DMS53 treated with DMSO at 0.1 percent for 48 hours (cell line): ENCODE measurements at regions not wholly inside any gene's neighbourhood (a gene's known extent, or its start where the extent isn't known, plus 50 kb on each side); places are given as distances from the start of the nearest gene placed in this dataset.

ENCODE experiments used
- DNase-seq: peaks from one replicate; lab custom pipeline; 2025; ENCODE audit not compliant: unreplicated experiment; lab: John Stamatoyannopoulos, UW

DNA sequence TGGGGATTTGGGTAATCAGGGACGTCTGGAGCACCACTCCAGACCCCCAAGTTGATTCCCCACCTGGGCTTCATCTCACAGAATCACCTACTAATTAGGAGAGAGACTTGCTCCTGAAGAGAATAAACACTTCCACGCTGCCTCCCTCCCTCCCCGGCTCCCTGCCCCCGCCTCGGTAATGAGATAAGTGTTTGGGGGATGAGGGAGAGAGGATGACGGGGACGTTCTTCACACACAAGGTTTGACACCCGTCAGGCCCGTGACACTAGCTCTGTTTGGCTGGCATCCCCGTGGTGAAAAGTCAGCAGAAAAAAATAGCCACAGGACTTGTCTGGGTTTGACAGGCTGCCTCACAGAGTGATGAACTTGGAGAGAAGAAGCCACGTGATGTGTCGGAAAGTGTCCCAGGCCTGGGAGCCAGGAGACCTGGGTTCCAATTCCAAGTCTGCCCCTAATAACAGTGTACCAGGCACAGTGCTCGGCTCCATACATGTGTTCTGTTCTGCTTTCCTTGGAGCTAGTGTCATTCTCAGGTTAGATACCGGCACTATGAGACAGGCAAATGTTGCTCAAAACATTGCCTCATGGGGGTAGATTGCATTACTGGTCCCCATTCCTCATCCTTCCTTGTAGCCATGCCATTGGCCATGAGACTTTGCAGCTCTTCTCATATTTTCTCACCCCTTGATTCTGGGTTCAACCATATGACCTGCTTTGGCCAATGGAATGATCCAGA lies 578.0 kb downstream of the BCOR start:
- DNase-seq, result no peak

GRCh38 chrX:39525758-39526157 lies 572.0 kb downstream of the BCOR start:
- no peak for DNase-seq

- no peak for DNase-seq
Measured at GRCh38 chrX:39527025-39527424, 570.7 kb downstream of the BCOR start.

DNA sequence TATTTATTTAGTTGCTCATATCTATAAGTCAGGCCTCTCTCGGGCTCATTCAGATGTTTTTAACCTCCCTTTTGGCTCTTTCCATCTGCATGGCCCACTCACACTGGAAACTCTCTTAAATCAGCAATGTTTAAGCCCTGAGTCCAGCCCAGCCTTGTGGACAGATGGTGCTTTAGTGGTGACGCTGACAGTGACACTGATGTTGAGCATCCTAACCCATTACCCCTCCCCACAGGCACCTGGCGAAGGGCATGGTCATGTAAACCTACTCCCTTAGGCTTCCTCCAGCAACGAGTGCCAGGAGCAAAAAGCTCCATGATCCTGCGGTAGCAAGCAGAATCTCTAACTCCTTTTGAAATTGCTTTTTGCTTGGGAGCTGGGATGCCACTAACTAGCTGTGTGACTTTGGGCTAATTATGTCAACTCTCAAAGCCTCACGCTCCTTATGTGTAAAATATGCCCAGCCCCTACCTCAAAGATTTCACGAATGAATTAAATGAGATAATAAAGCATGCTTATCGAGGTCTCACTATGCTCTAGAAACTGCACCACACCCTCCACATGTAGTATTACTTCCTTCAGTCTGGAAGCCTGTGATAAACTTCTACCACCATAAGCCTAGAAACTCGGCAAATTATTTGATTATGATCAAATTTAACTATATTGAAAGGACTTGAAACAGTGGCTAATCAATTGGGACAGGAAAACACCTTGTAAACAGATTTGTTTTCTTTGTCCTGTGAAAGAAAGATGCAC lies 569.4 kb downstream of the BCOR start:
- DNase-seq, result no peak

DNA sequence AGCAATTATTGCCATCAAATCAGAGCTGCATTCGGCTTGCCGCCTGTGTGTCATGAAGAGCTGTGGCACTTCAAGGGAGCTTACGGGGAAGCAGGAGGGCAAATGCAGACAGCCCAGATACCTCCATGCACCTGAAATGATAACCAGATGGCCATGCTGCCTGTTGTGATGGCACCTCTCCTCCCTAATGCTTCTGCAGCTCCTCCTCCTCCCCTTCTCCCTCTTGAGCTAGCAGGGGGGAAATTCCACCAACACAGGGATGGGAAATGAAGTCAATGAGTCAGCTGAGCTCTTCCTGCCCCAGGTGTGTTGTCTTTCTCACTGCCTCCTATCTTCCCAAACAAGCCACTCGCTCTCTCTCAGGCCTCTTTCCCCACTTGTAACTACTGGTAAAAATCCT lies 565.0 kb downstream of the BCOR start:
- DNase-seq, result no peak

DNA sequence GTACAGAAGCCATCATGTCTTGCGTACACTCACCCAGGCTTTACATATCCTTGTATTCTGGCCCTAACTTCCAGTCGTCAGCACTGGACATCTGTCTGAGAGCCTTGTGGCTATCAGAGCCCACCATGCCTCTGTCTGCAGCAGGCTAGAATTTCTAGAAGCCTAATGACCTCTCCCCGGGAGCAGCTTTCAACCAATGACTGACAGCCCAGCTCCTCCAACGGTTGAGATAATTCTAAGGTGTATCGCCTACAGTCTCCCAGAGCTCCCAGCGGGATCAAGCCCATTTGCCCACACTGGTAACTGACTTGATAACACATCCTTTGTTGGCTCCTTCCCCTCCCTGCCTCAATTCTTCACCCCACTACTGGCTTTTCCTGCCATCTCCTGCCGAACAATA lies 562.8 kb downstream of the BCOR start:
- DNase-seq, result no peak

DNA sequence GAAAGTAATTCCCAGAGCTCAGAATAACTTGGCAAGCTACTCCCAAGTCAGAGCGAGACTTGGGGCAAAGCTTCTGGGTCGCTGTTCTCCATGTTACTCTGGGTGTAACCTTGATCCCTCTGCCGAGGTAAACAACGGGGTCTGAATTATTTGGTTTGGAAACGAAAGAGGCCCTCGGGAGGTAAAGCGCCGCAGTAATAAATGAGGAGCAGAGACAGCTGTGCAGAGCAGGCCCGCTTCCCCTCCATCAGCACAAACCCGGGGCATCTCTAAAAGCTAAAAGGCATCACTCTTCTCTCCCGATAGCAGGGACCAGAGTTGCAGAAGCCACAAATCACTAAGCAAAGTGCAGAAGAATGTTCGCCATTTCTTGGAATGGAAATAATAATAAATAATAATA lies 561.5 kb downstream of the BCOR start:
- DNase-seq, result no peak

DNA sequence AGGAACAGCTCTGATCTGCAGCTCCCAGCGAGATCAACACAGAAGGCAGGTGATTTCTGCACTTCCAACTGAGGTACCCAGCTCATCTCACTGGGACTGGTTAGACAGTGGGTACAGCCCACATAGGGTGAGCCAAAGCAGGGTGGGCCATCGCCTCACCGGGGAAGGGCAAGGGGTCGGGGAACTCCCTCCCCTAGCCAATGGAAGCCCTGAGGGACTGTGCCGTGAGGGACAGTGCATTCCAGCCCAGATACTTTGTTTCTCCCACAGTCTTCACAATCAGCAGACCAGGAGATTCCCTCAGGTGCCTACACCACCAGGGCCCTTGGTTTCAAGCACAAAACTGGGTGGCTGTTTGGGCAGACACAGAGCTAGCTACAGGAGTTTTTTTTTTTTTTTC lies 555.9 kb downstream of the BCOR start:
- DNase-seq, result no peak

GRCh38 chrX:39542316-39542715 lies 555.4 kb downstream of the BCOR start:
- no peak for DNase-seq

DNA sequence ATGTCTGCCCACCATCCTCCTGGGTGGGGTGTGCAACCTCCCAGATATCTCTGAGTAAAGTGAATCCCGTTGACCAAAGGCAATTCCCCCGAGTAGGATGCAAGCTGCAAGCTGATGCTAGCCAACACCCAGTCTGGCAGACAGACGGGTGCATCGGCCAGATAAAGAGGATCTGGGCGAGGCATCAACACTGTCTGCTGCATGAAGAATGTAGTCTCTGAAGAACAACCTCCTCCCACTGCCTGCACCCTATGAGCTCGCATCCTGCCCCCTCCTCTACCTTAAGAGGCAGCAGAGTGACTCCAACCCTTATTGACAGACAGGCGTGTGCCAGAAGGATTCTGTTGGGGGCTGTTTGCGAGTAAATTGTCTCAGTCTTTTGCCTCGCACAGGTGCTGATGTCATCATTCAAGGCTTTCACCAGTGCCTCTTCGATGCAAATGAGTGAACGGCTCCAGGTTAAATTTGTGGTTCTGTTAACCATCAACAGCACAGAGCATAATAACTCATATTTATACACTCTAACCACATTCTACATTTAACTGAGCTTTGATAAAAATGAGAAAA lies 546.9 kb downstream of the BCOR start:
- DNase-seq, result no peak

- DNase-seq, result no peak
Measured at GRCh38 chrX:39551762-39552161, 546.0 kb downstream of the BCOR start.

DNA sequence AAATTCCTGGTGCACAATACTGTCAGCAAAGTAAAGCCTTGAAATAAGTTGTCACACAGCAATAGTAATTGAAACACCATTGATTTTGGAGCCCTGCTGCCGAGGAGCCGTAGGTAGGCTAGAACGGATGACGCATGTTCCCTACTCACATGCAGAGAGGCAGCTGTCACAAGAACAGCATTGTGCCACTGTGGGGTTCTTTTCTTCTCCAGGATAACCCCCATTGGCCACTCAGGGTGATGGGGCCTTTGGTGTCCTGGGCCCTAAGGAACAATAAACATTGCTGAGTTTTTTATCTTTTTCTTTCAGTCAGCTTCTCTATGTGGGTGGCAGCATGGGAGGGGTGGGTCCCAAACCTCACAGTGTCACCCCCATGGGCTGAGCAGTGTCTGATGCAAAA lies 542.3 kb downstream of the BCOR start:
- no peak for DNase-seq

DNA sequence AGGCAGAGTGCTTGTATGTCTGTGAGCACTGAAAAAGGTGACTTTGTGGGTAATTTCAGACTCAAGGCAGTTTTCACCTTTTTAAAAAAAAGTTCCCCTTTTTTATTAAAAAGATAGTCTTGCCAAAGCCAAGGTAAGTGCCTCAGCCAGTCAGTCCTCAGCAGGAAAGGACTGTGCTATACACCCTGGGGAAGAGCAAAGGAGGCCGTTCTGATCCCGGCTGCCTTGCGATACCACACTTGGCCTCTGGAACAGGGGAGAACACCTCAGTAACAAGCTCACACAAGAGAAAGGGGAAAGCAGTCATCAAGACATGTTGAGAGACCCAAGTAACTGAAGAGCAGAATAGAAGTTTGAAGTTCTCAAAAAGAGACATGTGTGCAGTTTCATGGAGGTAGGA lies 541.7 kb downstream of the BCOR start:
- no peak for DNase-seq

DNA sequence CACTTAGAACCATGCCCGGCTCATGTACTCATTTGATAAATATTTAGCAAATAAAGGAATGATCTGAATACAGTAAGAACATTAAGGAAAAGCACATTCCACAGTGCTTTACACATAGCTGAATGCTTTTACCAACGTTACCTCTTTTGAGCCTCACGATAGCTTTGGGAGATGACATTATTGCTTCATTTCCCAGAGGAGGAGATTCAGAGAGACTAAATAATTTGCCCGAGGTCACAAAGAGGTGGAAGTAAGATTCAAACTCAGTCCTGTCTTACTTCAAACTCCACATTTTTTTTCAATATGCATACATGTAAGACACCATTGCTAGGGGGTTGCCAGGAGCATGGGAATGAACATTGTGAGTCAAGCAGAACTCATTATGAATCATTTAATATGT lies 538.5 kb downstream of the BCOR start:
- DNase-seq, result no peak

DNA sequence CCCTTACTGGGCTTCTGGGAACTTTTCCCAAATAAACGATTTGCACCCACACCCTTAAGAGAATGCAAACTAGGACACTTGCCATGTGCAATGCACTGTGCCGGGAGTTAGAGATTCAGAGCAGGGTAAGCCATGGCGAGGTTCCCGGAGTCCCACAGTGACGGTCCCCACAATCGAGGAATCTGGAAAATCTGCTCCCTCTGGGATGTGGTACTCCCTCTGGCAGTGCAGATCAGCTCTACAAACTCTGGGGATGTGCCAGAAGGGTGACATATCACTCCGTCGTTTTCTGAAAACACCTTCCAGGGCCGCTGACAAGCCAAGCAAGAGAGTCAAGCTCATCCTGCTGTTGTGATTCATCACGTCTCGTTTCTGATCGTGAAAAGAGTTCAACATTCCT lies 537.5 kb downstream of the BCOR start:
- DNase-seq, result no peak

- no peak for DNase-seq
Measured at GRCh38 chrX:39563178-39563577, 534.6 kb downstream of the BCOR start.

- DNase-seq, result no peak
Measured at GRCh38 chrX:39564751-39565150, 533.0 kb downstream of the BCOR start.

GRCh38 chrX:39574178-39574577 lies 523.6 kb downstream of the BCOR start:
- DNase-seq, result no peak

- peak; percentile 72 for DNase-seq
Measured at GRCh38 chrX:39576041-39576872, 521.5 kb downstream of the BCOR start.

DNA sequence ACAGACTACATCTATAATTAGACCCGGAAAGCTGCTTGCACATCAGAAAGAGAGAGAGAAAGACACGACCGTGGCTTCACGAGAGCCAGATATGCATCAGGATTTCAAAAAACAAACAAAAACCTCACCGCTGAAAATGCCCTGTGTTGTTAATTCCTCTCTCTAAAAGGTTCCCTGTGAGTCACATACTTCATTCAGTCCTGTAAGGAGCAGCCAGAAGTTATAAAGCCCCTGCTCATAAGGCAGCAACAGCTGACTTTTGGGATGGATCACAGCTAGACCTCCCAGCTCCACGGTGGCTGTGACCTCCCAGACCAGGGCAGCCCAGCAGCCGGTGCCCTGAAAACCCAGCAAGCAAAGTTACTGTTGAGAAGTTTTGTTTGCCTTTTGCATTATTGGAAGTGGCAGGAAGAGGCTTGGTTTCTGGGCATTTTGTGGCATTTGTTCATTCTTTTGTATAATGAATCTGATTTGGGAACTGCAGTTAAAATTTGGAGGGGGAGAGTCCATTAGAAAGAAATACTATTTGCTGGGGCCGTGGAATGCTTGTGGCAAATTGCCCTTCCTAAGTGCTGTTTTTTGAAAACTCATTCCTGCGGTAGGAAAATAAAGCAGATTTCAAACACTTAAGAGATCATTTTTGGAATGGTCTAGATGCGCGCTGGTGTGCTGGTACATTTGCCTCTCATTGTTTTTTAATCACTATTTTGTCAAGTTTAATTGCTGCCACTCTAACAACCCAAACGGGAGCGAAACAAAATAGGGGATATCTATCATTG lies 520.4 kb downstream of the BCOR start:
- no peak for DNase-seq
